Suprapubic skin (tissue), 4 donors: ENCODE measurements at regions not wholly inside any gene's neighbourhood (a gene's known extent, or its start where the extent isn't known, plus 50 kb on each side); places are given as distances from the start of the nearest gene placed in this dataset.
A peak's percentile ranks its signal among the peaks of the same experiment; 100 is the strongest.
"Not testable (repeated sequence)": the region's sequence is repeated elsewhere in the genome, so short reads cannot be mapped to it uniquely, and the experiment has no call there.

ENCODE experiments used
- DNase-seq, 2 donors: peaks; one replicate each; pipeline ENCODE4 v3.0.0-alpha.2; 2019; ENCODE audit warnings: low spot score in 2 of 2
- H3K27ac ChIP-seq: fragments of 200-600 bp; sonication (generic); one replicate; pipeline ENCODE4 v1.5.1; 2019
- H3K27me3 ChIP-seq: fragments of 200-600 bp; sonication (generic); one replicate; pipeline ENCODE4 v1.5.1; 2019
- H3K36me3 ChIP-seq: fragments of 200-600 bp; sonication (generic); one replicate; pipeline ENCODE4 v1.5.1; 2019
- H3K4me1 ChIP-seq: fragments of 200-600 bp; sonication (generic); one replicate; pipeline ENCODE4 v1.5.1; 2019
- H3K4me3 ChIP-seq: fragments of 200-600 bp; sonication (generic); one replicate; pipeline ENCODE4 v1.5.1; 2019; ENCODE audit warnings: mild to moderate bottlenecking
- H3K9me3 ChIP-seq: fragments of 200-600 bp; sonication (generic); one replicate; pipeline ENCODE4 v1.5.1; 2019
- CTCF ChIP-seq, 2 donors: fragments of 200-600 bp in 1 of 2; fragments of 450-650 bp in 1 of 2; sonication (generic) in 1 of 2; IDR thresholded peaks; one replicate each; pipeline ENCODE4 v1.5.1; 2016 to 2019; ENCODE audit warnings: antibody characterized with exemption in 2 of 2, mild to moderate bottlenecking in 1 of 2, moderate library complexity in 1 of 2
- EP300 ChIP-seq: sonication (generic); formaldehyde crosslinking; IDR thresholded peaks from one replicate; pipeline ENCODE4 v1.6.1; 2017; ENCODE audit warnings: antibody characterized with exemption
- POLR2A ChIP-seq, 2 donors: fragments of 450-650 bp; IDR thresholded peaks; one replicate each; pipeline ENCODE4 v1.6.1; 2017; ENCODE audit warnings: antibody characterized with exemption in 2 of 2, mild to moderate bottlenecking in 2 of 2, moderate library complexity in 2 of 2
- POLR2AphosphoS5 ChIP-seq, 3 donors: sonication (generic); formaldehyde crosslinking; IDR thresholded peaks; one replicate each; pipeline ENCODE4 v1.6.1; 2017; ENCODE audit warnings: antibody characterized with exemption in 3 of 3
- WGBS: methylation state at CpG from one replicate; pipeline ENCODE4 v1.1.5; 2018; 5-methylcytosine and 5-hydroxymethylcytosine counted together

DNA sequence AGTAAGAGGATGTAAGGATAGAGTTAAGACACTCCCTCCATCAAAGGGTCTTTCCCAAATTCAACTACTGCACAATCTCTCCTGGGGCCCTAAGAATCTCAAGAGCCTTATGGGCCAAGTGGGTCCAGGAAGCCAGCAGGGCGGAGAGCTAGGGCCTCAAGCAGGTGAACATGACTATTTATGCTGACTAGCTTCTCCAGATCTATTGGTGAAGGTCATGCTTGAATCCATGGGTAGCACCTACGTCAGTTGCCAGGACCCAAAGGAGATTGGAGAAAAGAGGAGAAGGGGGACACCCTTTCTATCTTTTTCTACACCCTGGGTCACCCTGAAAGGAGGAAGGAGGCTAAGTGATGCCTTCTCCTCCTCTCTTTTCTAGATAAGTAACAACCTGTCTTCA lies 534.2 kb upstream of the MIS18BP1 start:
- no peaks in the 10 kb centered on the region for H3K4me1 ChIP-seq
- DNase-seq, result no peak
- H3K4me3 ChIP-seq, result no peak overlapping the region
- 89% methylated on average over 2 of the region's 2 CpGs for WGBS
- no peaks in the 10 kb centered on the region for H3K27me3 ChIP-seq
- TF ChIP-seq POLR2AphosphoS5 (IDR thresholded peaks at IDR 0.05) (no peak), EP300 (no peak), CTCF (IDR thresholded peaks at IDR 0.05) (no peak), POLR2A (IDR thresholded peaks at IDR 0.05) (no peak)
- H3K36me3 ChIP-seq, result no peaks in the 10 kb centered on the region
- no peak overlapping the region for H3K27ac ChIP-seq
- peaks cover 13% of the 10 kb centered on the region for H3K9me3 ChIP-seq

DNA sequence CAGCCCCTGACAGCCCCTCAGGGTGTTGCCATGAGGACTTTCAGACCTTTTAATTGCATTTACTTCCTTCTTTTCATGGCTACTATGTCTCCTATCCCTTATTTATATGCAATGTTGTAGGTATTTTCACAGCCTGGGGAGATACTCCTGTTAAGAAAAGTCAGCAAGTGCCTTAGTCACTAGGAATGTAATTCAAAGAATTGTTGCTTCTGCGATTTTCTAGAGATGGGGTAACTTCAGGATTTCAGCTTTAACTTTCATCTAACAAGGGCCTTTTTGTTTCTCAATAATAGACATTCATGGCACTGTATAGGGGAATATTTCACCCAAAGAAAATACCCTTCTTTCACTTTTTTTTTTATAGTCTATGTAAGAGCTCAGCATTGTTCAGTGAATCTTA lies 533.3 kb upstream of the MIS18BP1 start:
- no peak overlapping the region for H3K27ac ChIP-seq
- TF ChIP-seq CTCF (IDR thresholded peaks at IDR 0.05), result no peak
- TF ChIP-seq POLR2A (IDR thresholded peaks at IDR 0.05), result no peak
- no peak for TF ChIP-seq POLR2AphosphoS5 (IDR thresholded peaks at IDR 0.05)
- no peak for TF ChIP-seq EP300
- H3K36me3 ChIP-seq, result no peaks in the 10 kb centered on the region
- no peaks in the 10 kb centered on the region for H3K27me3 ChIP-seq
- no peak for DNase-seq
- H3K4me3 ChIP-seq, result no peak overlapping the region
- peaks cover 13% of the 10 kb centered on the region for H3K9me3 ChIP-seq
- 67% methylated on average over 1 of the region's 1 CpG for WGBS
- no peaks in the 10 kb centered on the region for H3K4me1 ChIP-seq

- H3K27ac ChIP-seq, result peak overlapping the region; percentile 41
- no peak for TF ChIP-seq POLR2A (IDR thresholded peaks at IDR 0.05)
- no peak for TF ChIP-seq EP300
- TF ChIP-seq POLR2AphosphoS5 (IDR thresholded peaks at IDR 0.05), result no peak
- TF ChIP-seq CTCF (IDR thresholded peaks at IDR 0.05), result no peak
- H3K27me3 ChIP-seq, result no peaks in the 10 kb centered on the region
- H3K4me3 ChIP-seq, result no peak overlapping the region
- H3K4me1 ChIP-seq, result no peaks in the 10 kb centered on the region
- WGBS, result 57% methylated on average over 1 of the region's 1 CpG
- peaks cover 13% of the 10 kb centered on the region for H3K9me3 ChIP-seq
- DNase-seq, result no peak
- no peaks in the 10 kb centered on the region for H3K36me3 ChIP-seq
Measured at GRCh38 chr14:45785240-45785639, 532.2 kb upstream of the MIS18BP1 start.

DNA sequence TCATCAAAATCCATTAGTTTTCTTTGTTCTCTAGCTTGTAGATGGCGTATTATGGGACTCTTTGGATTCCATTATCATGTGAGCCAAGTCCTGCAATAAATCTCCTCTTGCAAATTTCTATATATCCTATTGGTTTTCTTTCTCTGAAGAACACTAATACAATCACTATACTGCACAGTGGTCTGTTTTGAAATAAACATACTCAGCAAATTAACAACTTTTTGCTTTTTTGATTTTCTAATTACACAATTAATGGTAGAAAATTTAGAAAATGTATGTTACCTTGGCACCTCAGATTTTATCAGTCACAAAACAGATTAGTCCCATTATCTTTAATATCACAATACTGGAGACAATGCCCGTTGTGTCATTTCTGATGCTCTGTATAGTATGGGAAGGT lies 513.2 kb upstream of the MIS18BP1 start:
- Histone ChIP-seq H3K27me3 (no peaks in the 10 kb centered on the region), H3K9me3 (no peaks in the 10 kb centered on the region), H3K27ac (no peak overlapping the region), H3K4me3 (no peak overlapping the region), H3K36me3 (no peaks in the 10 kb centered on the region), H3K4me1 (no peaks in the 10 kb centered on the region)
- no peak for TF ChIP-seq POLR2AphosphoS5 (IDR thresholded peaks at IDR 0.05)
- TF ChIP-seq CTCF (IDR thresholded peaks at IDR 0.05), result no peak
- TF ChIP-seq POLR2A (IDR thresholded peaks at IDR 0.05), result no peak
- no peak for TF ChIP-seq EP300
- WGBS, result 78% methylated on average over 2 of the region's 2 CpGs
- DNase-seq, result no peak

- no peaks in the 10 kb centered on the region for H3K27me3 ChIP-seq
- 73% methylated on average over 4 of the region's 4 CpGs for WGBS
- no peak overlapping the region for H3K27ac ChIP-seq
Measured at GRCh38 chr14:45757655-45758054, 504.7 kb upstream of the MIS18BP1 start.

DNA sequence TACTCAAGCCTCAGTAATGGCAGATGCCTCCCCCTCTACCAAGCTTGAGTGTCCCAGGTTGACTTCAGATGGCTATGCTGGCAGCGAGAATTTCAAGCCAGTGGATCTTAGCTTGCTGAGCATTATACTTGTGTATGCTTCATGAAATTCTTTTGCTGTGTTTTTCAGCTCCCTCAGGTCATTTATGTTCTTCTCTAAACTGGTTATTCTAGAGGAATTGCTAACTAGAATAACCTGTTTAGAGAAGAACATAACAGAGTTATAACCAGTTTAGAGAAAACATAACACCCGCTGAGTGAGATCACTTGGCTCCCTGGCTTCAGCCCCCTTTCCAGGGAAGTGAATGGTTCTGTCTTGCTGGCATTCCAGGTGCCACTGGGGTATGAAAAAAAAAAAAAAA lies 503.4 kb upstream of the MIS18BP1 start:
- H3K27ac ChIP-seq, DNase-seq, H3K4me3 ChIP-seq, H3K9me3 ChIP-seq, H3K4me1 ChIP-seq, H3K36me3 ChIP-seq, H3K27me3 ChIP-seq: not testable (repeated sequence)
- 47% methylated on average over 2 of the region's 2 CpGs for WGBS

More at GRCh38 chr14:45757655-45758054, 504.7 kb upstream of the MIS18BP1 start:
- DNase-seq, result no peak
- Histone ChIP-seq H3K9me3 (no peaks in the 10 kb centered on the region), H3K4me3 (no peak overlapping the region), H3K4me1 (no peaks in the 10 kb centered on the region), H3K36me3 (no peaks in the 10 kb centered on the region)
- TF ChIP-seq CTCF (IDR thresholded peaks at IDR 0.05), result no peak
- TF ChIP-seq EP300, result no peak
- no peak for TF ChIP-seq POLR2A (IDR thresholded peaks at IDR 0.05)
- TF ChIP-seq POLR2AphosphoS5 (IDR thresholded peaks at IDR 0.05), result no peak
